ENCODE measurements at regions not wholly inside any gene's neighbourhood (a gene's known extent, or its start where the extent isn't known, plus 50 kb on each side); places are given as distances from the start of the nearest gene placed in this dataset.

- peaks cover 23% of the 10 kb centered on the region for H3K9me3 Mint-ChIP-seq (ENCODE audit: unreplicated experiment)
- H3K36me3 Mint-ChIP-seq (ENCODE audit: unreplicated experiment): no peaks in the 10 kb centered on the region
- H3K4me3 Mint-ChIP-seq (ENCODE audit: unreplicated experiment): no peak overlapping the region
- H3K27ac Mint-ChIP-seq (ENCODE audit: unreplicated experiment): no peak overlapping the region
- DNase-seq (ENCODE audit: extremely low spot score, unreplicated experiment): no peak
- H3K27me3 Mint-ChIP-seq (ENCODE audit: unreplicated experiment): no peaks in the 10 kb centered on the region
- no peak for TF ChIP-seq CTCF (IDR thresholded peaks at IDR 0.05)
- H3K4me1 Mint-ChIP-seq (ENCODE audit: unreplicated experiment): no peaks in the 10 kb centered on the region
Measured at GRCh38 chrX:117843749-117844148, 272.9 kb downstream of the KLHL13 start.

GRCh38 chrX:117840645-117841044 is 276.0 kb downstream of the KLHL13 start:
- Mint-ChIP-seq H3K4me3 (ENCODE audit: unreplicated experiment) (no peak overlapping the region), H3K27ac (ENCODE audit: unreplicated experiment) (no peak overlapping the region), H3K36me3 (ENCODE audit: unreplicated experiment) (no peaks in the 10 kb centered on the region), H3K9me3 (ENCODE audit: unreplicated experiment) (peaks cover 40% of the 10 kb centered on the region), H3K27me3 (ENCODE audit: unreplicated experiment) (no peaks in the 10 kb centered on the region), H3K4me1 (ENCODE audit: unreplicated experiment) (no peaks in the 10 kb centered on the region)
- no peak for DNase-seq (ENCODE audit: extremely low spot score, unreplicated experiment)
- no peak for TF ChIP-seq CTCF (IDR thresholded peaks at IDR 0.05)

- Mint-ChIP-seq H3K36me3 (ENCODE audit: unreplicated experiment) (no peaks in the 10 kb centered on the region), H3K27ac (ENCODE audit: unreplicated experiment) (no peak overlapping the region), H3K27me3 (ENCODE audit: unreplicated experiment) (no peaks in the 10 kb centered on the region), H3K4me3 (ENCODE audit: unreplicated experiment) (no peak overlapping the region), H3K9me3 (ENCODE audit: unreplicated experiment) (peaks cover 45% of the 10 kb centered on the region), H3K4me1 (ENCODE audit: unreplicated experiment) (no peaks in the 10 kb centered on the region)
- no peak for DNase-seq (ENCODE audit: extremely low spot score, unreplicated experiment)
- TF ChIP-seq CTCF (IDR thresholded peaks at IDR 0.05): no peak
Measured at GRCh38 chrX:117839544-117839943, 277.1 kb downstream of the KLHL13 start.

GRCh38 chrX:117838581-117839331 is 277.9 kb downstream of the KLHL13 start:
- Mint-ChIP-seq H3K4me1 (ENCODE audit: unreplicated experiment) (no peaks in the 10 kb centered on the region), H3K9me3 (ENCODE audit: unreplicated experiment) (peaks cover 49% of the 10 kb centered on the region), H3K36me3 (ENCODE audit: unreplicated experiment) (no peaks in the 10 kb centered on the region), H3K27ac (ENCODE audit: unreplicated experiment) (no peak overlapping the region), H3K4me3 (ENCODE audit: unreplicated experiment) (no peak overlapping the region), H3K27me3 (ENCODE audit: unreplicated experiment) (no peaks in the 10 kb centered on the region)
- TF ChIP-seq CTCF (IDR thresholded peaks at IDR 0.05): no peak
- no peak for DNase-seq (ENCODE audit: extremely low spot score, unreplicated experiment)

- Mint-ChIP-seq H3K27ac (ENCODE audit: unreplicated experiment) (no peak overlapping the region), H3K4me3 (ENCODE audit: unreplicated experiment) (no peak overlapping the region), H3K27me3 (ENCODE audit: unreplicated experiment) (no peaks in the 10 kb centered on the region), H3K36me3 (ENCODE audit: unreplicated experiment) (no peaks in the 10 kb centered on the region), H3K4me1 (ENCODE audit: unreplicated experiment) (no peaks in the 10 kb centered on the region), H3K9me3 (ENCODE audit: unreplicated experiment) (peaks cover 35% of the 10 kb centered on the region)
- no peak for TF ChIP-seq CTCF (IDR thresholded peaks at IDR 0.05)
- DNase-seq (ENCODE audit: extremely low spot score, unreplicated experiment): no peak
Measured at GRCh38 chrX:117835034-117835433, 281.6 kb downstream of the KLHL13 start.
